ENCODE measurements at regions not wholly inside any gene's neighbourhood (a gene's known extent, or its start where the extent isn't known, plus 50 kb on each side); places are given as distances from the start of the nearest gene placed in this dataset.

DNA sequence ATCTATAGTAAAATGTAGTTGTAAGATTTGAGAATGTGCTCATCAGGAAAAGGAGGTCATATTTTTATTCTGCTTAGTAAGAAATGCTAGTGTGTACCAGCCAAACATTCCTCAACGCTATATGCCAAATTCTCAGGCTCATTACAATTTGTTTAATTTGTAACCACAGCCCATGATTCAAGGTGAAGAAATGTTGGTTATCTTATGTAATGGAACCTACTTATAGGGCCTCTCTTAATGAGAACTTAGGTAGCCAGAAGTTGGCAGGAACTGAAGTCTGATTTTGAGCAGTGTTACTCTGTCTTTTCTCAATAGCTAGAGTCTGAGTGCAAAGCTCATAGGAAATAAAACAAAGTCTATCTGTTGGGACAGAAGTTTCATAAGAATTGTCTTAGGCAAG, 595.0 kb downstream of the GLUD2 start:
- TF ChIP-seq RAD21 (IDR thresholded peaks at IDR 0.05; ENCODE audit: insufficient read depth, low read depth, low read length) (no peak), EP300 (IDR thresholded peaks at IDR 0.05; ENCODE audit: borderline replicate concordance in 1 of 2, control insufficient read depth in 1 of 2, low read depth in 2 of 2, low read length in 2 of 2) (no peak), ASH2L (IDR thresholded peaks at IDR 0.05; ENCODE audit: borderline replicate concordance, low read depth) (no peak), NR2C2 (IDR thresholded peaks at IDR 0.05; ENCODE audit: borderline replicate concordance, control insufficient read depth, insufficient read length, low read depth) (no peak), EZH2 (IDR thresholded peaks at IDR 0.05; ENCODE audit: borderline replicate concordance, control insufficient read depth, low read depth, low read length) (no peak), POLR2A (IDR thresholded peaks at IDR 0.05; ENCODE audit: low read depth, low read length) (no peak)

Data from GM12878 (cell line).